Adrenal gland (tissue), 9 donors: ENCODE measurements at regions not wholly inside any gene's neighbourhood (a gene's known extent, or its start where the extent isn't known, plus 50 kb on each side); places are given as distances from the start of the nearest gene placed in this dataset.
"Not testable (repeated sequence)": the region's sequence is repeated elsewhere in the genome, so short reads cannot be mapped to it uniquely, and the experiment has no call there.

Source experiments
- DNase-seq, 7 donors: peaks; one replicate each; pipeline ENCODE4 v3.0.0-alpha.2; 2019 to 2020
- H3K27ac ChIP-seq, 5 donors: fragments of 200-600 bp; sonication (generic) in 4 of 5; 1 replicate in 3 of 5; 2 replicates in 2 of 5; pipeline versions ENCODE4 v1.5.1 to v1.8.0; 2016 to 2020; ENCODE audit warnings: mild to moderate bottlenecking in 1 of 5
- H3K27me3 ChIP-seq: fragments of 200-600 bp; 2 replicates; pipeline ENCODE4 v1.8.0; 2021
- H3K36me3 ChIP-seq, 2 donors: fragments of 200-600 bp; replicated peaks in 1 of 2; 1 replicate in 1 of 2; 2 replicates in 1 of 2; pipeline versions ENCODE4 v1.5.1 to v1.8.0; 2018 to 2022
- H3K4me1 ChIP-seq, 2 donors: fragments of 200-600 bp; replicated peaks in 1 of 2; 1 replicate in 1 of 2; 2 replicates in 1 of 2; pipeline versions ENCODE4 v1.5.1 to v1.8.0; 2018 to 2021
- H3K4me3 ChIP-seq, 4 donors: fragments of 200-600 bp; sonication (generic) in 3 of 4; one replicate each; pipeline ENCODE4 v1.5.1; 2016 to 2018
- H3K9me3 ChIP-seq, 3 donors: fragments of 200-600 bp; sonication (generic) in 1 of 3; replicated peaks in 1 of 3; 1 replicate in 2 of 3; 2 replicates in 1 of 3; pipeline versions ENCODE4 v1.5.1 to v1.8.0; 2016 to 2021
- POLR2A ChIP-seq, 2 donors: fragments of 450-650 bp; IDR thresholded peaks; one replicate each; pipeline ENCODE4 v1.6.1; 2017; ENCODE audit warnings: antibody characterized with exemption in 2 of 2, mild to moderate bottlenecking in 2 of 2, moderate library complexity in 1 of 2
- WGBS, 4 donors: extraction: QIAGEN DNeasy Blood & Tissue Kit in 2 of 4; methylation state at CpG; one replicate each; pipeline versions ENCODE4 v1.1.5 to v1.1.7; 2013 to 2017; 5-methylcytosine and 5-hydroxymethylcytosine counted together
- intact Hi-C, 2 donors: fragments of 100-400 bp; cut with DNase I; formaldehyde crosslinking; loops; one replicate each; pipeline versions ENCODE4 v1.14.1 to v1.15.0; 2022 to 2023
- TF ChIP-seq, protein P1 (sequence below), 6 experiments: fragments of 450-650 bp in 4 of 6; fragments of 200-600 bp in 2 of 6; sonication (generic) in 1 of 6; IDR thresholded peaks; 1 replicate in 5 of 6; 2 replicates in 1 of 6; pipeline versions ENCODE4 v1.5.1 to v1.8.0; 2016 to 2021; ENCODE audit warnings: antibody characterized with exemption in 6 of 6, mild to moderate bottlenecking in 2 of 6, moderate library complexity in 1 of 6
- donor health status: healthy with polysubstance abuse.
- donor health status: Bipolar disorder and iron deficiency.
- donor health status: DM: yes; HTN: yes; CAD: no.
- donor health status: DM: no; HTN: no; CAD: no.
- donor health status: DM: no; HTN: no; CAD: no.

- intact Hi-C loops, result no loop called here
These were observed 223.8 kb downstream of the EFCAB11 start for GRCh38 chr14:89730687-89731086.

DNA sequence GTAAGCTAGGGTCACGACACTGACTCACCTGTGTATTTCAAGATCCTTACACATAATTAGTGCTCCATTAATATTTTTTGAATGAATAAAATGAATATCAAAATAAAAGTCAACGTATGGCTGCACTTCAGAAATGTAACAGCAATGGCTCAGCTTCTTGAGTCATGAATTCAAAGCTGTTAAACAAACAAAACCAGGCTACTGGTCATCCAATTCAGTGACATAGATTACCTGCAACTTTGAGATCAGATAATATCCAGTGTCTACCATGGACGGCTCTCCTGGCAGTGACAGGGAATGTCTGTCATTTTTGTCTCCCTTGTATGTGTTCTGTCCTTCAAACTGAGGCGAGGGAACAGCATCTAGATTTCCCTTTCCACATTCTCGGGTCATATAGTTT lies 225.6 kb downstream of the EFCAB11 start:
- TF ChIP-seq, protein P1, sequence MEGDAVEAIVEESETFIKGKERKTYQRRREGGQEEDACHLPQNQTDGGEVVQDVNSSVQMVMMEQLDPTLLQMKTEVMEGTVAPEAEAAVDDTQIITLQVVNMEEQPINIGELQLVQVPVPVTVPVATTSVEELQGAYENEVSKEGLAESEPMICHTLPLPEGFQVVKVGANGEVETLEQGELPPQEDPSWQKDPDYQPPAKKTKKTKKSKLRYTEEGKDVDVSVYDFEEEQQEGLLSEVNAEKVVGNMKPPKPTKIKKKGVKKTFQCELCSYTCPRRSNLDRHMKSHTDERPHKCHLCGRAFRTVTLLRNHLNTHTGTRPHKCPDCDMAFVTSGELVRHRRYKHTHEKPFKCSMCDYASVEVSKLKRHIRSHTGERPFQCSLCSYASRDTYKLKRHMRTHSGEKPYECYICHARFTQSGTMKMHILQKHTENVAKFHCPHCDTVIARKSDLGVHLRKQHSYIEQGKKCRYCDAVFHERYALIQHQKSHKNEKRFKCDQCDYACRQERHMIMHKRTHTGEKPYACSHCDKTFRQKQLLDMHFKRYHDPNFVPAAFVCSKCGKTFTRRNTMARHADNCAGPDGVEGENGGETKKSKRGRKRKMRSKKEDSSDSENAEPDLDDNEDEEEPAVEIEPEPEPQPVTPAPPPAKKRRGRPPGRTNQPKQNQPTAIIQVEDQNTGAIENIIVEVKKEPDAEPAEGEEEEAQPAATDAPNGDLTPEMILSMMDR (IDR thresholded peaks at IDR 0.05), result no peak
- TF ChIP-seq POLR2A (IDR thresholded peaks at IDR 0.05), result no peak
- Histone ChIP-seq H3K9me3 (peaks cover 0 to 10% (median 7%) of the 10 kb centered on the region in 3 donors), H3K27ac (no peak overlapping the region), H3K36me3 (no peaks in the 10 kb centered on the region), H3K4me3 (no peak overlapping the region), H3K27me3 (no peaks in the 10 kb centered on the region), H3K4me1 (no peaks in the 10 kb centered on the region)
- WGBS, 4 donors, result 75 to 89% (median 80%) methylated on average over 5 of the region's 5 CpGs
- intact Hi-C loops, result no loop called here
- no peak for DNase-seq

More at GRCh38 chr14:89730687-89731086, 223.8 kb downstream of the EFCAB11 start:
- Histone ChIP-seq H3K27me3 (no peaks in the 10 kb centered on the region), H3K4me3 (no peak overlapping the region), H3K9me3 (peaks cover 0 to 10% (median 7%) of the 10 kb centered on the region in 3 donors), H3K36me3 (no peaks in the 10 kb centered on the region), H3K27ac (no peak overlapping the region), H3K4me1 (no peaks in the 10 kb centered on the region)
- 61 to 82% (median 74%) methylated on average over 5 of the region's 5 CpGs for WGBS, 4 donors
- peak in 2 of 7 donors; percentile 18 to 23 for DNase-seq
- TF ChIP-seq, protein P1 (IDR thresholded peaks at IDR 0.05), result no peak
- no peak for TF ChIP-seq POLR2A (IDR thresholded peaks at IDR 0.05)

DNA sequence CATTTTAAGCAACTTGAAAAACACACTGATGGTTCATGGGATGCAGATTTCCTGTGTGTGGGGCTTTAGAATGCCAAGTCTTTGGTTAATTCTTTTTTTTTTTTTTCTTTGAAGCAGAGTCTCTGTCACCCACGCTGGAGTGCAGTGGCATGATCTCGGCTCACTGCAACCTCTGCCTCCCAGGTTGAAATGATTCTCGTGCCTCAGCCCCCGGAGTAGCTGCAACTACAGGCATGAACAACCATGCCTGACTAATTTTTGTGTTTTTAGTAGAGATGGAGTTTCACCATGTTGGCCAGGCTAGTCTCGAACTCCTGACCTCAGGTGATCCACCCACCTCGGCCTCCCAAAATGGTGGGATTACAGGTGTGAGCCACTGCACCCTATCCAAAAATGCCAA lies 228.3 kb downstream of the EFCAB11 start:
- H3K4me1 ChIP-seq, DNase-seq, H3K27ac ChIP-seq, H3K9me3 ChIP-seq, H3K4me3 ChIP-seq, H3K36me3 ChIP-seq, intact Hi-C loops, H3K27me3 ChIP-seq: not testable (repeated sequence)
- WGBS, 4 donors, result 76 to 86% (median 81%) methylated on average over 6 of the region's 6 CpGs

DNA sequence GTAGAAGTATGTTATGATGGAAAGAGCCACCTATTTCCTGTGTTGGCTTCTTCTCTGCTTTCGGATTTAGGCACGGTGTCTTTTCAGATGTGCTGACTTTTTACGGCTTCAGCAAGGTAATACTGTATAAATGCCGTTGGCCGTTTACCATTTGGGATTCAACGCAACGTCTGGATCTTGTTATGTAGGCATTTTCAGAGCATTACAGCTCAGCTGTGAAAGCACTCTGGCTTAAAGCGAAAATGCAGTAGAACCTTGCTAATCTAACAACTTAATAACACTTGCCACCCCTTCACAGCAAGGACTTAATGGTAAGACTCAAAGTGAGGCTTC lies 229.9 kb downstream of the EFCAB11 start:
- Histone ChIP-seq H3K9me3 (no peaks in the 10 kb centered on the region), H3K36me3 (no peaks in the 10 kb centered on the region), H3K4me3 (no peak overlapping the region), H3K4me1 (peaks cover 0 to 11% of the 10 kb centered on the region in 2 donors), H3K27ac (no peak overlapping the region), H3K27me3 (no peaks in the 10 kb centered on the region)
- no peak for TF ChIP-seq POLR2A (IDR thresholded peaks at IDR 0.05)
- TF ChIP-seq, protein P1 (IDR thresholded peaks at IDR 0.05), result no peak
- no peak for DNase-seq
- intact Hi-C loops, result no loop called here
- 60 to 70% (median 64%) methylated on average over 8 of the region's 8 CpGs for WGBS, 4 donors

- DNase-seq, result no peak
- intact Hi-C loops, result no loop called here
- Histone ChIP-seq H3K27ac (no peak overlapping the region), H3K27me3 (no peaks in the 10 kb centered on the region), H3K36me3 (no peaks in the 10 kb centered on the region), H3K4me1 (peaks cover 0 to 11% of the 10 kb centered on the region in 2 donors), H3K9me3 (no peaks in the 10 kb centered on the region), H3K4me3 (no peak overlapping the region)
- TF ChIP-seq, protein P1 (IDR thresholded peaks at IDR 0.05), result no peak
- no peak for TF ChIP-seq POLR2A (IDR thresholded peaks at IDR 0.05)
- 61 to 70% (median 63%) methylated on average over 7 of the region's 7 CpGs for WGBS, 4 donors
These were observed 230.5 kb downstream of the EFCAB11 start for GRCh38 chr14:89723930-89724627.
